ENCODE measurements at regions not wholly inside any gene's neighbourhood (a gene's known extent, or its start where the extent isn't known, plus 50 kb on each side); places are given as distances from the start of the nearest gene placed in this dataset.

- no peak for TF ChIP-seq POLR2A (IDR thresholded peaks at IDR 0.05)
- no peak for TF ChIP-seq POLR2AphosphoS5 (IDR thresholded peaks at IDR 0.05)
- no peak for TF ChIP-seq EP300 (IDR thresholded peaks at IDR 0.05)
- TF ChIP-seq CTCF (IDR thresholded peaks at IDR 0.05): no peak
- DNase-seq (no peak), ATAC-seq (ENCODE audit: low FRiP score in 2 of 2) (no peak)
- H3K4me3 ChIP-seq: no peak overlapping the region
- H3K36me3 ChIP-seq: no peaks in the 10 kb centered on the region
- peaks cover 0 to 7% (median 0%) of the 10 kb centered on the region in 4 donors for H3K4me1 ChIP-seq
- 69 to 70% methylated on average over 2 of the region's 2 CpGs for WGBS, 2 donors
- H3K9me3 ChIP-seq: no peaks in the 10 kb centered on the region
- H3K27ac ChIP-seq: no peak overlapping the region
- H3K27me3 ChIP-seq: no peaks in the 10 kb centered on the region
Measured at GRCh38 chr3:72187131-72187530, 402.2 kb upstream of the PROK2 start.

- H3K4me3 ChIP-seq: no peak overlapping the region
Measured at GRCh38 chr3:72186400-72186855, 401.5 kb upstream of the PROK2 start.

GRCh38 chr3:72185549-72186399, 400.8 kb upstream of the PROK2 start:
- Histone ChIP-seq H3K9me3 (no peaks in the 10 kb centered on the region), H3K4me3 (no peak overlapping the region), H3K36me3 (no peaks in the 10 kb centered on the region), H3K4me1 (peaks cover 0 to 7% (median 0%) of the 10 kb centered on the region in 4 donors), H3K27ac (no peak overlapping the region), H3K27me3 (no peaks in the 10 kb centered on the region)
- DNase-seq (no peak), ATAC-seq (ENCODE audit: low FRiP score in 2 of 2) (peak in 1 of 2 donors; percentile 84)
- WGBS, 2 donors: 53 to 55% methylated on average over 9 of the region's 9 CpGs
- TF ChIP-seq POLR2AphosphoS5 (IDR thresholded peaks at IDR 0.05) (no peak), EP300 (IDR thresholded peaks at IDR 0.05) (no peak), POLR2A (IDR thresholded peaks at IDR 0.05) (no peak), CTCF (IDR thresholded peaks at IDR 0.05) (no peak)

More at GRCh38 chr3:72186400-72186855, 401.5 kb upstream of the PROK2 start:
- no peak overlapping the region for H3K27ac ChIP-seq
- peak in 1 of 2 donors; percentile 9 for ATAC-seq (ENCODE audit: low FRiP score in 2 of 2)
- no peaks in the 10 kb centered on the region for H3K9me3 ChIP-seq
- 8 to 21% methylated on average over 1 of the region's 1 CpG for WGBS, 2 donors
- DNase-seq: no peak
- no peak for TF ChIP-seq POLR2A (IDR thresholded peaks at IDR 0.05)
- TF ChIP-seq EP300 (IDR thresholded peaks at IDR 0.05): no peak
- TF ChIP-seq CTCF (IDR thresholded peaks at IDR 0.05): no peak
- no peak for TF ChIP-seq POLR2AphosphoS5 (IDR thresholded peaks at IDR 0.05)
- H3K36me3 ChIP-seq: no peaks in the 10 kb centered on the region
- no peaks in the 10 kb centered on the region for H3K27me3 ChIP-seq
- peaks cover 0 to 7% (median 0%) of the 10 kb centered on the region in 4 donors for H3K4me1 ChIP-seq

- H3K4me1 ChIP-seq: peaks cover 0 to 7% (median 0%) of the 10 kb centered on the region in 4 donors
Measured at GRCh38 chr3:72183489-72183888, 398.5 kb upstream of the PROK2 start.

More at GRCh38 chr3:72183489-72183888, 398.5 kb upstream of the PROK2 start:
- 95 to 97% methylated on average over 5 of the region's 5 CpGs for WGBS, 2 donors
- DNase-seq (no peak), ATAC-seq (ENCODE audit: low FRiP score in 2 of 2) (no peak)
- H3K4me3 ChIP-seq: no peak overlapping the region
- no peak overlapping the region for H3K27ac ChIP-seq
- H3K27me3 ChIP-seq: no peaks in the 10 kb centered on the region
- no peaks in the 10 kb centered on the region for H3K36me3 ChIP-seq
- H3K9me3 ChIP-seq: no peaks in the 10 kb centered on the region
- TF ChIP-seq EP300 (IDR thresholded peaks at IDR 0.05): no peak
- TF ChIP-seq POLR2A (IDR thresholded peaks at IDR 0.05): no peak
- no peak for TF ChIP-seq CTCF (IDR thresholded peaks at IDR 0.05)
- no peak for TF ChIP-seq POLR2AphosphoS5 (IDR thresholded peaks at IDR 0.05)
